Stimulated activated CD8-positive, alpha-beta memory T cell treated with anti-CD3 and anti-CD28 coated beads, Interleukin-12 subunit alpha, Interleukin-12 subunit beta, amount 100 ng/mL, for 1 hour (primary cell): ENCODE measurements at regions not wholly inside any gene's neighbourhood (a gene's known extent, or its start where the extent isn't known, plus 50 kb on each side); places are given as distances from the start of the nearest gene placed in this dataset.
"Not testable (repeated sequence)": the region's sequence is repeated elsewhere in the genome, so short reads cannot be mapped to it uniquely, and the experiment has no call there.

Experiments used
- DNase-seq: peaks from one replicate; pipeline ENCODE4 v3.0.0-alpha.2; 2020; ENCODE audit warnings: low read depth

GRCh38 chr13:74726206-74726605, 592.0 kb upstream of the KLF12 start:
- no peak for DNase-seq

DNA sequence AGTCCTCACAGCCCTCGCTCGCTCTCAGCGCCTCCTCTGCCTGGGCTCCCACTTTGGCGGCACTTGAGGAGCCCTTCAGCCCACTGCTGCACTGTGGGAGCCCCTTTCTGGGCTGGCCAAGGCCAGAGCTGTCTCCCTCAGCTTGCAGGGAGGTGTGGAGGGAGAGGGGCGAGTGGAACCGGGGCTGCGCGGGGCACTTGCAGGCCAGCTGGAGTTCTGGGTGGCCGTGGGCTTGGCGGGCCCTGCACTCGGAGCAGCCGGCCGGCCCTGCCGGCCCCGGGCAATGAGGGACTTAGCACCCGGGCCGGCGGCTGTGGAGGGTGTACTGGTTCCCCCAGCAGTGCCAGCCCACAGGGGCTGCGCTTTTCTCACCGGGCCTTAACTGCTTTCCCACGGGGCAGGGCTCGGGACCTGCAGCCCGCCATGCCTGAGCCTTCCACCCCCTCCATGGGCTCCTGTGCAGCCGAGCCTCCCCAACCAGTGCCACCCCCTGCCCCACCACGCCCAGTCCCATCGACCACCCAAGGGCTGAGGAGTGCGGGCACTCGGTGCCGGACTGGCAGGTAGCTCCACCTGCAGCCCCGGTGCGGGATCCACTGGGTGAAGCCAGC, 584.1 kb upstream of the KLF12 start:
- not testable (repeated sequence) for DNase-seq

DNA sequence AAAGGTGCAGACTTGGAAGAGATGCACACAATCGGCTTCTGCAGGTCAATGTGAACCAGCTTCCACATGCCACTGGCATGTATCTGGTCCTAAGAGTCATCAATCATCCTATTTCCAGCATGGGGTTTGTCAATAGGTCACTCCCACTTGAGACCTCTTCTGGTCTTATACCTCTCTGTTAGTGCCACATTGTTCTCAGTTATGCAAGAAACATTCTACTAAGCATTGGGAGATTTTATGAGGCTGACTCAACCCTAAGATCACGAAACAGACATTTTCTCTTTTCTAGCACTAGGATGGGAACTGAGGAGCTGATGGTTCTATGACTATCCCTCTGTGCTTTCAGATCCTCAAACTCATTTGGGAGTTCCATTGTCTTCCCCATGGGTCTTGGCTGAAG, 581.5 kb upstream of the KLF12 start:
- DNase-seq, result no peak

DNA sequence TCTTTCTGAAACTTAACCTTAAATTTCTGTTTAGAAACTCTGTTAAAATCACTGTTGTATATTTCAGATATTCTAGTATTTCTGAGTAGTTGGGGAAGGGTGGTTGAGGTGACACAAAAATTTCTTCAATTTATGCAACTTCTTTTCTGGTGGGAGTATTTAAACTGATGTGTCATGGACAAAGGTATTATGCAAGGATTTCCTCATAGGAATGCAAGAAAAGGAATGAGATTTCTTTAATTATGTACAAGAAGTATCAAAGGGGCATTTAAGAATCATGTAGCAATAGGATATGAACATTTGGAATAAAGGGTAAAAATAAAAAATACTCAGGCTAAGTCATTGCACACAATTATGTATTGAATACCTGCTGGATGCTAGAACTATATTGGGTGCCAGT, 575.8 kb upstream of the KLF12 start:
- DNase-seq, result no peak

- DNase-seq, result no peak
Measured at GRCh38 chr13:74709226-74709625, 575.0 kb upstream of the KLF12 start.

DNA sequence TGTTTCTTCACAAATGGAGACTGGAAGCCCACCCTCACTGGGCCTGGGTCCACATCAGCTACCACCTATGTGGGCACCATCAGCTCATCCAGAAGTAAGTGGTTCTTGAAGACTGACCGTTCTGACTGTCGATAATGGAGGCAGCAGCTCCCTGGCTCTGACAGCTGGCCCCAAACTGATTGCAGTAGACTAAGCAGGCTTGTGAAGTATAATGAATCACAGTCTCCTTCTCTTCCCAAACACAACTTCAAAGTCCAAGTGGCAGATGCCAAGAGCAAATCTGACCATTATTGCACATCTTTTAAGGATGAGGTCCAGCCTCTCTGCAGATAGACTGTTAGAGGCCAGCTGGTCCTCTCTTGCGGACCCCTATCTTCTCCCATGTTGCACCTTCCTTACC, 574.4 kb upstream of the KLF12 start:
- DNase-seq, result no peak

DNA sequence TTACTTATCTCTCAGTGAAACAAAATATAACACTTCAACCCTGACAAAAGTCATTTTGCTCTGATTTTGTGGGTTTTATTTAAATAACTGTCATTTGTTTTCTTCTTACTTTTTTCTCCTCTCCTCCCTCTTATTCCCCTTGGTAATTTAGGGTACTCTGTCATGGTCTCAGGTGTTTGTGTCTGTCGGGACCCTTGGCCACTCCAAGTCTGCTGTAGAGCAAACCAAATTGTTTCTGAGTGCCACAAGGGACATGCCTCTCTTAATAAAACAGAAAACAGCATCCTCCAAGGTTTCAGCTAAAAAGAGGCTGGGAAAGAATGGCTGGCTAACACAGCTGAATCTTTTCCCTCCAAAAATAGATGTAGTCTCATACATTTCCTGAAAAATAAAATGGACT, 573.1 kb upstream of the KLF12 start:
- DNase-seq, result no peak

- no peak for DNase-seq
Measured at GRCh38 chr13:74706801-74707200, 572.6 kb upstream of the KLF12 start.

DNA sequence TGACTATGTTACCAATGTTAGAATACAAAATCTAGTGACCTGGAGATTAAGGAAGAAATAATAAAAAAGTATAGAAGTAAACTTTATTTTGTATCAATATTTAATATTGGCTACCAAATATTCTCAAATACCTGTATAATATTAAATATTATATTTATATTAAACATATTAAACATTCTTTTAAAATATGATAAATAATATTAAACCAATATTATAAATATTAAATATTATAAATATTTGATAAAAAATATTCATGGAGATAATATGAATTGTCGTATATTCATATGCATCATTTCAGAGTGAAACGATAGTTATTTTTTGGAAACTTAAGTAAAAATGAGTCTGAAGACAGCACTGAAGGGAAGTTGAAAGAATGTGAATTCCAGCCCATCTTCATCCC, 571.2 kb upstream of the KLF12 start:
- no peak for DNase-seq

- DNase-seq, result no peak
Measured at GRCh38 chr13:74703855-74704387, 569.7 kb upstream of the KLF12 start.

DNA sequence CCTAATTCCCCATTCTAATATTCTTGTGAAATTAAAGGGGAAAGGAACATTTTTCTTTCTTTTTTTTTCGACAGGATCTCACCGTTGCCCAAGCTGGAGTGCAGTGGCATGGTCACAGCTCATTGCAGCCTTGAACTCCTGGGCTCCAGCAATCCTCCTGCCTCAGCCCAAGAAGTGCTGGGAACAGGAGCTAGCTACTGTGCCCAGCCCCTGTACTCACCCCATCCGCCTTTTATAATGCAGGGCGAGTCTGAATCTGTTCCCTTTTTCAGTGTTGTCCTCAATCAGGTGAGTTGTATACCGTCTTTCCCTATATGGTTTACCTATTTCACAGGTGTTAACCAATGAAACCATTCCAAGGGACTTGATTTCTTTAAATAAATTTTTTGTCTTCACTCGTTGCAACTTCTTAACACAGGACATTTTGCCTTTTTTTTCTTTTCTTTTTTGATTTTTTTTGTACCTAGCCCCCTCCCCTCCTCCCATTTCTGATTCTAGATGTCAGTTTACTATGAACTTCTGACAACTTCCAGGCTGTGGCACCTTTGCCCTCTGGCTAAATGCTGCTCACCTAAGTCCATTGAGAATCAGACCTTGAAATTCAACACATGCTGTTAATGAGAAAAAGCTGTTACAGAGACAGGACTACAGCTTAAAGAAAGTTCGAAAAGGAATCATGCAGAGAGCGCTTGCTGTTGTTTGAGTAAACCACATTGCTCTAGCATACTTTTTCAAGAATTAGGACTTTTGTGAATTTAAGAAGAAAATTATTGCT, 562.1 kb upstream of the KLF12 start:
- no peak for DNase-seq

DNA sequence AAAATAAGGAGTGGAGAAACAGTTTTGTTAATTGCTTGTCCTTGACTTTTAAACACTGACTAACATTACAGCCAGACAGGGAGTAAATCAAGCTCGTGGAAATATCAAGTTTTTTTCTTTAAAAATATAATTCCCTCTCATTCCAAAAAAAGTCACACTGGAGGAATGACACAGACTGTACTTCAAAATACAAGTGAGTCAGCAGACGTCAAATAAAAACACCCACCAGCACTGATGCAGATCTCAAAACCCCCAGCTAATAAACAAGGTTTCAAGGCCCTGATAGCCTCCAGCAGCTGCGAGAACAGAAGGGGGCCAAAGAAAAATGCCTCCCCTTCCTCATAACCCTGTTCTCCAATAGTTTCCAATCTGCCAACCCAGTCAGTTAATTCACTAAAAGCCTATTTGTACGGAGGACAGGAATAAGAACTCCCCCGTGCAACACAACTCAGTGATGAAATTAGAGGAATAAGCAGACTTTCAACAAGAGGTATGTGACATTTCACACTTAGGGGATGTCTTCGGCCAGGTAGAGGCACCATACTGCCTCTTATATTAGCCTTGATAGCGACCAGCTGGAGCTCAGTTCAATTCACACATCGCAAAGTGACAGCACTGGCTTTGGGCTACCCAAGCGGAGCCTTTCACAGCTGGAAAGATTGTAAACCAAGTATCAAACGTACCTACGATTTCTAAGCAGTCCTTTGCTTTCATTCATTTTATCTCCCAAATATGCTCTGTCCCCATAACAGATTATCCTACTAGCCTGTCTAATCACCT, 561.0 kb upstream of the KLF12 start:
- DNase-seq, result no peak

GRCh38 chr13:74687442-74688182, 553.4 kb upstream of the KLF12 start:
- no peak for DNase-seq

DNA sequence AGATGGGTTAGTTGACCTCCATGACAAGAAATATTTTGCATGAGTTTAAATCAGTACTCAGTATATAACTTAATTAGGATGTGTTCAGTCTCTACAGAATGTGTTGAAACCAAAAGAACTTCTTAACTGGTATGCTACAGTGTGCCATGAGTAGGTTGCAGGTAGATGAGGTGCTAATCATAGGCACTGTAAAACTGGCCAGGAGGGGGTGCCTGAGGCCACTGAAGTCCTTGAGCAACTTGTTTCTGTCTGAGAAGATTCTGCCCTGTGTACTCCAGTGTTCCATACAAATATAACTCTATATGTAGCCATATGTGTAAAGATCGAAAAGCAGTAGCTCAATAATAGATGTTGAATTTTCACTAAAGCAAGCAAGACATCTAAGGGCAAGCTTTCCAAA, 549.2 kb upstream of the KLF12 start:
- DNase-seq, result no peak

GRCh38 chr13:74682746-74683145, 548.5 kb upstream of the KLF12 start:
- DNase-seq, result no peak

- no peak for DNase-seq
Measured at GRCh38 chr13:74681891-74682290, 547.7 kb upstream of the KLF12 start.

GRCh38 chr13:74678308-74678965, 544.2 kb upstream of the KLF12 start:
- no peak for DNase-seq

- DNase-seq, result no peak
Measured at GRCh38 chr13:74675972-74676371, 541.8 kb upstream of the KLF12 start.

GRCh38 chr13:74675182-74675581, 541.0 kb upstream of the KLF12 start:
- DNase-seq, result no peak

DNA sequence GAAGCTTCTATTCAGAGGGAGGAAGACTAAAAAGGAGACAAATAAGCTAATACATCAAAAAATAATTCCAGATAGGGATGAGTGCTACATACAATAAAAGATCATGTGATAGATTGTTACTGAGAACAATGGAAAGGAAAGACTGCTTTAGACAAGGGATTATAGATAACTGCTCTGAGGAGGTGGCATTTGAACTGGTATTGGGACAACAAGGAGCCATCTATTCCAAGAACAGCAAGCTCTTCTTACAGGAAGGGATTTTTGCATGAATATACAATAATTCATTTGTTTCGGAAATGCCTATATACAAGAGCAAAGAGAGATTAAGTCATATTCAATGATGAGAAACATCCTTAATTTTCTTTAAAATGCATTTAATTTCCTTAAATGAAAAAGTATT, 540.5 kb upstream of the KLF12 start:
- no peak for DNase-seq

- DNase-seq, result no peak
Measured at GRCh38 chr13:74669149-74669548, 534.9 kb upstream of the KLF12 start.
